ENCODE measurements at regions not wholly inside any gene's neighbourhood (a gene's known extent, or its start where the extent isn't known, plus 50 kb on each side); places are given as distances from the start of the nearest gene placed in this dataset.
"Not testable (repeated sequence)": the region's sequence is repeated elsewhere in the genome, so short reads cannot be mapped to it uniquely, and the experiment has no call there.

- DNase-seq: no peak
These were observed 51.6 kb downstream of the RESF1 start for GRCh38 chr12:32010631-32011336.

- no peak for DNase-seq
These were observed 53.1 kb downstream of the RESF1 start for GRCh38 chr12:32012249-32012785.

GRCh38 chr12:32015036-32015435 lies 55.8 kb downstream of the RESF1 start:
- DNase-seq: no peak

GRCh38 chr12:32016680-32017482 lies 57.7 kb downstream of the RESF1 start:
- DNase-seq: no peak

- no peak for DNase-seq
These were observed 62.1 kb downstream of the RESF1 start for GRCh38 chr12:32021346-32021773.

GRCh38 chr12:32022387-32022786 lies 63.2 kb downstream of the RESF1 start:
- DNase-seq: not testable (repeated sequence)

- not testable (repeated sequence) for DNase-seq
These were observed 64.6 kb downstream of the RESF1 start for GRCh38 chr12:32023861-32024260.

- no peak for DNase-seq
These were observed 65.8 kb downstream of the RESF1 start for GRCh38 chr12:32024884-32025592.

GRCh38 chr12:32025906-32026305 lies 66.7 kb downstream of the RESF1 start:
- no peak for DNase-seq

- DNase-seq: no peak
These were observed 68.6 kb downstream of the RESF1 start for GRCh38 chr12:32027684-32028365.

GRCh38 chr12:32030151-32030550 lies 70.9 kb downstream of the RESF1 start:
- no peak for DNase-seq

- no peak for DNase-seq
These were observed 71.5 kb downstream of the RESF1 start for GRCh38 chr12:32030676-32031075.

- no peak for DNase-seq
These were observed 71.9 kb downstream of the RESF1 start for GRCh38 chr12:32031109-32031508.

GRCh38 chr12:32032205-32032810 lies 73.1 kb downstream of the RESF1 start:
- DNase-seq: peak; percentile 72

- peak; percentile 60 for DNase-seq
These were observed 73.2 kb upstream of the BICD1 start for GRCh38 chr12:32033406-32033805.

GRCh38 chr12:32034045-32034444 lies 72.6 kb upstream of the BICD1 start:
- no peak for DNase-seq

GRCh38 chr12:32036477-32037263 lies 70.0 kb upstream of the BICD1 start:
- peak; percentile 64 for DNase-seq

GRCh38 chr12:32039347-32039746 lies 67.3 kb upstream of the BICD1 start:
- DNase-seq: no peak

- no peak for DNase-seq
These were observed 66.6 kb upstream of the BICD1 start for GRCh38 chr12:32039917-32040575.

- peak; percentile 79 for DNase-seq
These were observed 62.6 kb upstream of the BICD1 start for GRCh38 chr12:32043928-32044549.

All from NCI-H69 (cell line).